Glutamatergic neuron (in vitro differentiated cells): ENCODE measurements at regions not wholly inside any gene's neighbourhood (a gene's known extent, or its start where the extent isn't known, plus 50 kb on each side); places are given as distances from the start of the nearest gene placed in this dataset.

Source experiments
- DNase-seq: peaks from one replicate; pipeline ENCODE4 v3.0.0; 2022
- H3K27ac Mint-ChIP-seq: one replicate; pipeline ENCODE4 v1.8.0; 2020; ENCODE audit warnings: mild to moderate bottlenecking, mixed read lengths, inconsistent platforms; ENCODE audit not compliant: unreplicated experiment
- H3K27me3 Mint-ChIP-seq: one replicate; pipeline ENCODE4 v1.8.0; 2020; ENCODE audit warnings: mild to moderate bottlenecking, moderate library complexity, mixed read lengths, inconsistent platforms; ENCODE audit not compliant: unreplicated experiment
- H3K36me3 Mint-ChIP-seq: one replicate; pipeline ENCODE4 v1.8.0; 2020; ENCODE audit warnings: mild to moderate bottlenecking, mixed read lengths, inconsistent platforms; ENCODE audit not compliant: unreplicated experiment
- H3K4me1 Mint-ChIP-seq: one replicate; pipeline ENCODE4 v1.8.0; 2020; ENCODE audit warnings: mild to moderate bottlenecking, low read depth, mixed read lengths, inconsistent platforms; ENCODE audit not compliant: unreplicated experiment
- H3K4me3 Mint-ChIP-seq: one replicate; pipeline ENCODE4 v1.8.0; 2020; ENCODE audit warnings: mild to moderate bottlenecking, mixed read lengths, inconsistent platforms; ENCODE audit not compliant: unreplicated experiment
- H3K9me3 Mint-ChIP-seq: one replicate; pipeline ENCODE4 v1.8.0; 2020; ENCODE audit warnings: mild to moderate bottlenecking, moderate library complexity, mixed read lengths, inconsistent platforms; ENCODE audit not compliant: unreplicated experiment
- CTCF ChIP-seq: fragments of 200-600 bp; sonication (generic); IDR thresholded peaks from one replicate; pipeline ENCODE4 v1.5.0; 2021; ENCODE audit not compliant: partially characterized antibody, unreplicated experiment

GRCh38 chr5:136626531-136626930 is 261.2 kb upstream of the TRPC7 start:
- DNase-seq = no peak
- Mint-ChIP-seq H3K9me3 (no peaks in the 10 kb centered on the region), H3K36me3 (no peaks in the 10 kb centered on the region), H3K27ac (no peak overlapping the region), H3K4me1 (no peaks in the 10 kb centered on the region), H3K4me3 (no peak overlapping the region), H3K27me3 (no peaks in the 10 kb centered on the region)
- TF ChIP-seq CTCF = no peak

GRCh38 chr5:136622747-136623146 is 257.4 kb upstream of the TRPC7 start:
- Mint-ChIP-seq H3K9me3 (no peaks in the 10 kb centered on the region), H3K4me1 (no peaks in the 10 kb centered on the region), H3K27me3 (no peaks in the 10 kb centered on the region), H3K27ac (no peak overlapping the region), H3K36me3 (no peaks in the 10 kb centered on the region), H3K4me3 (no peak overlapping the region)
- DNase-seq = no peak
- no peak for TF ChIP-seq CTCF

GRCh38 chr5:136621743-136622142 is 256.4 kb upstream of the TRPC7 start:
- Mint-ChIP-seq H3K4me3 (no peak overlapping the region), H3K27me3 (no peaks in the 10 kb centered on the region), H3K4me1 (no peaks in the 10 kb centered on the region), H3K9me3 (no peaks in the 10 kb centered on the region), H3K27ac (no peak overlapping the region), H3K36me3 (no peaks in the 10 kb centered on the region)
- DNase-seq = no peak
- TF ChIP-seq CTCF = no peak

GRCh38 chr5:136620621-136621020 is 255.3 kb upstream of the TRPC7 start:
- H3K36me3 Mint-ChIP-seq = no peaks in the 10 kb centered on the region
- H3K27ac Mint-ChIP-seq = no peak overlapping the region

GRCh38 chr5:136620016-136620419 is 254.7 kb upstream of the TRPC7 start:
- H3K27ac Mint-ChIP-seq = no peak overlapping the region
- TF ChIP-seq CTCF = no peak
- DNase-seq = no peak

More at GRCh38 chr5:136620621-136621020, 255.3 kb upstream of the TRPC7 start:
- no peak for TF ChIP-seq CTCF
- DNase-seq = no peak
- Mint-ChIP-seq H3K9me3 (no peaks in the 10 kb centered on the region), H3K4me1 (no peaks in the 10 kb centered on the region), H3K4me3 (no peak overlapping the region), H3K27me3 (no peaks in the 10 kb centered on the region)

More at GRCh38 chr5:136620016-136620419, 254.7 kb upstream of the TRPC7 start:
- no peaks in the 10 kb centered on the region for H3K4me1 Mint-ChIP-seq
- no peaks in the 10 kb centered on the region for H3K27me3 Mint-ChIP-seq
- no peak overlapping the region for H3K4me3 Mint-ChIP-seq
- no peaks in the 10 kb centered on the region for H3K36me3 Mint-ChIP-seq
- no peaks in the 10 kb centered on the region for H3K9me3 Mint-ChIP-seq
